Keratinocyte (primary cell): ENCODE measurements at regions not wholly inside any gene's neighbourhood (a gene's known extent, or its start where the extent isn't known, plus 50 kb on each side); places are given as distances from the start of the nearest gene placed in this dataset.

Experiments used
- CTCF ChIP-seq, 3 experiments: IDR thresholded peaks in 1 of 3; conservative IDR thresholded peaks in 1 of 3; optimal IDR thresholded peaks in 1 of 3; 2 replicates in 2 of 3; 3 replicates in 1 of 3; pipeline versions ENCODE3 to v1.5.1; 2011; ENCODE audit warnings: low read length in 3 of 3, mild to moderate bottlenecking in 3 of 3, moderate library complexity in 2 of 3, control low read depth in 1 of 3, inconsistent platforms in 1 of 3; ENCODE audit not compliant: insufficient read depth in 2 of 3; ENCODE audit errors: extremely low read depth in 1 of 3
- EZH2 ChIP-seq: IDR thresholded peaks from one replicate; pipeline ENCODE4 v1.6.1; 2012; ENCODE audit warnings: inconsistent platforms, mild to moderate bottlenecking, low read length, moderate library complexity

GRCh38 chr3:191804935-191805334 lies 344.0 kb downstream of the PYDC2 start:
- TF ChIP-seq CTCF (optimal IDR thresholded peaks at IDR 0.05 in 1 of 3, IDR thresholded peaks at IDR 0.05 in 1 of 3, conservative IDR thresholded peaks at IDR 0.05 in 1 of 3; ENCODE audit: extremely low read depth in 1 of 3, insufficient read depth in 2 of 3, low read length in 3 of 3) (no peak), EZH2 (no peak)
